ENCODE measurements at regions not wholly inside any gene's neighbourhood (a gene's known extent, or its start where the extent isn't known, plus 50 kb on each side); places are given as distances from the start of the nearest gene placed in this dataset.
A peak's percentile ranks its signal among the peaks of the same experiment; 100 is the strongest.

DNA sequence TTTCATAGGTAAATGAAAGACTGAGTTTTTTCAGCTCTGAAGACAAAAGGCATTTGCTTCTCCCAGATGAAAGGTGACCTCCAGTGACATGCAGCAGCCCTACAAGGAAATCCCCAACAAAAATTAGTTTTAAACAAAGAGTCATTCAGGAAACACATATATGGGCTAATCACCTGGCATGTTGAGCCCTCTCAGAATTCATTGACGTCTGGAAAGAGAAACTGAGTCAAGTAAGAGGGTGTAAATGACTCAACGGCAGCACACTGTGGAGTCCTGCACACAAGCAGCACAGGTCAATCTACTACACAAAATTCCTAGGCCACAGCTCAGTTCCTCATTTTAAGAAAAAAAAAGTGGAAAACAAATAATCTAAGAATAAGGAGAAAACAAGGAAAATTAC lies 592.3 kb downstream of the EPHA7 start:
- DNase-seq (ENCODE audit: low spot score), result no peak

- no peak for DNase-seq (ENCODE audit: low spot score)
Observed at GRCh38 chr6:92826633-92827032, 592.7 kb downstream of the EPHA7 start.

- no peak for DNase-seq (ENCODE audit: low spot score)
Observed at GRCh38 chr6:92822222-92822621, 597.1 kb downstream of the EPHA7 start.

DNA sequence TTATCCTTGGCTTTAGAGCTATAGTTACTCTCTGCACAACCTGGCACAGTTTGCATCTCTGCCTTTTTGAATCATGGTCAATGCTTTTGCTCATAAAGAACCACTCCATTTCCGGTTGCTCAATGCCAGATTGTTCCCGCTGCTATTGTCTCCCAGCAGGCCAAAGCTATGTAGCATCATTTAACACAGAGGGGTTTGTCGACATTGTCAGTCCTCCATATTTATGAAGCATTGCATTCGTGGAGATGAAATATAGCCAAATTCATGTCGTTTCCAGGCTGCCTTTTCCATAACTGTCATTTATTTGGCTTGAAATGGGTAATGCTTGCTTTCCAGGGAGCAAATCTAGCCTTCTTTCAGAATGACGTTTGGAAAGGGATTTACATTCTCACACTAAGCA lies 598.8 kb downstream of the EPHA7 start:
- DNase-seq (ENCODE audit: low spot score), result no peak

DNA sequence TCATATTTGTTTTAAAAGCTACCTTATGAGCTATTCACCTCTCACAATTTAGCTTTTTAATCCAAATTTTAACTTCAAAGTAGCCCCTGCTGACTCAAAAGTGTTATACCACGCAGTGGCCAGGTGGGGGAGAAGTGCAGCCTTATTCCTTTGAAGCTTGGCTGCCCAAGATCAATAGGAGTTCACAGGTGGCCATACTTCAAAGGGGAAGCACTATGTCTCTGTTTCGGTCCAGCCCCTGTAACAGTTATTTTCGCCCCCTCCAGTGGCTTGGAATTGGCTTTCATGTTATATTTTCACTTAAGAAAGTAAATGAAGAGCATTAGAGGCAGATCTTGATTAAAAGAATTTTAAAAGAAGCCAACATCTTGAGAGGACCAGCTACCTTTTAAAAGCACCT lies 608.4 kb downstream of the EPHA7 start:
- DNase-seq (ENCODE audit: low spot score), result peak; percentile 70

DNA sequence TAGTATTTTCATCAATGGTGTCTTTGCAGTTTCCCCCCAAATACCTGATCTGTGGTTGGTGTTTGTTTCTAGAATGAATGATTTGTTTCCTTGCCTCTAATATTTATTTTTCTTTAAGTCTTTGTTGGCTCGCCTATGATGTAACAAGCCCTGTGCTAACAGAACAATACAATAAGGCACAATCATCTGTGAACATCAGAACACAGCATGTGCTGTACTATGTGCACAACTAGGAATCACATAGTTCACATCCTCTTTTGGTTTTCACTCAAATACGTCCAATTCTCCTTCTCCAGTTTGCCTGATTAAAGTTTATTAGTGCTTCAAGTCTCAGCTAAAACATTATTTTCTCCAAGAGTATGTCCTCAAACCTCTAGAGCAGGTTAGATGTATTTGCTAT lies 613.1 kb downstream of the EPHA7 start:
- no peak for DNase-seq (ENCODE audit: low spot score)

- no peak for DNase-seq (ENCODE audit: low spot score)
Observed at GRCh38 chr6:92791403-92791802, 628.0 kb downstream of the EPHA7 start.

DNA sequence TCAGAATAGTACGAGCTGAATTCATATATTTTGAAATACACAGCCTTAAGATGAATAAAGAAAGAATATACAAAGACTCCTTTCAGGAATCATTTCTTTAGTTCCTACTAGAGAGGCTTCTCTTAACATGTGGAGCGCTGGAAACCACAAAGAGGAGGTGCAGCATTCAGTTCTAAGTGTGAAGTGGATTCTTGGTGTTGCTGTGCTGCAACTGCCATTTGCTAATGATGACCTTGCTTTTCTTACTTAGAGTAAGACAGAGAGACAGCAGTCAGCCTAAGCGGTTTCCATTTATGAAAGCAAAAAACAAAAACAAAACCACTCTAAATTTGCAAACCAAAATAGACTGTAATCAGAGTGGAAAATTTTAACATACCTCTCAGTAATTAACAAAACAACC lies 629.0 kb downstream of the EPHA7 start:
- DNase-seq (ENCODE audit: low spot score), result no peak

DNA sequence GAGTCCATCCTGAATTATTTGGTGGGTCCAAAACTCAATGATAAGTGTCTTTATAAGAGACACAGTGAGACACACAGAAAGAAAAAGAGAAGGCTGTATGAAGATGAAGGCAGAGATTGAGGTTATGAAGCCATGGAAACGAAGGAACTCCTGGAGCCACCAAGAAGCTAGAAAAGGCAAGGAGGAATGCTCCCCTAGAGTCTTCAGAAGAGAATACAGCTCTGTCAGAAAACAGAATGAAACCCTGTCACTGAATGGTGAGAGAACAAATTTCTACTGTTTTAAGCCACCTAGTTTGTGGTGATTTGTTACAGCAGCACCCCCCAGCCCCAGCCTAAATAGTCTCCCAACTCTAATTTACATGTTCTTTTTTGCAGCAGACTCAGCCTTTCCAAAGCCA lies 635.1 kb downstream of the EPHA7 start:
- no peak for DNase-seq (ENCODE audit: low spot score)

GRCh38 chr6:92779746-92780145 lies 639.6 kb downstream of the EPHA7 start:
- DNase-seq (ENCODE audit: low spot score), result peak; percentile 45

GRCh38 chr6:92777146-92777740 lies 642.1 kb downstream of the EPHA7 start:
- DNase-seq (ENCODE audit: low spot score), result peak; percentile 36

DNA sequence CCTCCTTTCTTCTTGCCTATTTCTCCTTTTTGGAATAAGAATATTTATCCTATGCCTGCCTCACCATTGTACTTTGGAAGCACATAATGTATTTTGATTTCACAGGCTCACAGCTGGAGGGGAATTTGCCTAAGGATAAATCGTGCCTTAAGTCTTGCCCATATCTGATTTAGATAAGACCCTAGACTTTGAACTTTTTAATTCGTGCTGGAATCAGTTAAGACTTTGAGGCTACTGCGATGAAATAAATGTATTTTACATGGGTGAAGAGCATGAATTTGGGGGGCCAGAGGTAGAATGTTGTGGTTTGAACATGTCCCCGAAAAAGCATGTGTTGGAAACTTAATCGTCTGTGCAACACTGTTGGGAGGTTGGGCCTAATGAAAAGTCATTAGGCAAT lies 648.8 kb downstream of the EPHA7 start:
- no peak for DNase-seq (ENCODE audit: low spot score)

- no peak for DNase-seq (ENCODE audit: low spot score)
Observed at GRCh38 chr6:92767101-92767500, 652.3 kb downstream of the EPHA7 start.

DNA sequence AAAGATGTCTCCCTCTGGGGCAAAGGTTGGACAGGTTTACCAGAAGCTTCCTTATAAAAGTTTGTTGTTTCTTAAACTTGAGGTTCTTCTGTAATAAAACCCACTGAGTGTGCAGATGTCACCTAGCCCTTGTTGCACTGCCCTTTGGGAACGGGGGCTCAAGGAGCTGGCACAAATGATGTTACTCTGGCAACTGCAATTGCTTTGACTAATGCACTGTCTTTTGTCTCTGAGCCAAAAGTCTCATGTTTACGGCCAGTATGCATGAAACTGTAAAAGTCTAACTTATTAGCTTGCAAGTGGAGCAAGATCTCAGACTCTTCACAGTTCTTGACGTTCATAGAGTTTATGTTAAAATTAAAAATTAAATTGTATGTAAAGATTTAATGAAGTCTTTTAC lies 655.7 kb downstream of the EPHA7 start:
- DNase-seq (ENCODE audit: low spot score), result no peak

GRCh38 chr6:92763274-92763584 lies 656.1 kb downstream of the EPHA7 start:
- no peak for DNase-seq (ENCODE audit: low spot score)

DNA sequence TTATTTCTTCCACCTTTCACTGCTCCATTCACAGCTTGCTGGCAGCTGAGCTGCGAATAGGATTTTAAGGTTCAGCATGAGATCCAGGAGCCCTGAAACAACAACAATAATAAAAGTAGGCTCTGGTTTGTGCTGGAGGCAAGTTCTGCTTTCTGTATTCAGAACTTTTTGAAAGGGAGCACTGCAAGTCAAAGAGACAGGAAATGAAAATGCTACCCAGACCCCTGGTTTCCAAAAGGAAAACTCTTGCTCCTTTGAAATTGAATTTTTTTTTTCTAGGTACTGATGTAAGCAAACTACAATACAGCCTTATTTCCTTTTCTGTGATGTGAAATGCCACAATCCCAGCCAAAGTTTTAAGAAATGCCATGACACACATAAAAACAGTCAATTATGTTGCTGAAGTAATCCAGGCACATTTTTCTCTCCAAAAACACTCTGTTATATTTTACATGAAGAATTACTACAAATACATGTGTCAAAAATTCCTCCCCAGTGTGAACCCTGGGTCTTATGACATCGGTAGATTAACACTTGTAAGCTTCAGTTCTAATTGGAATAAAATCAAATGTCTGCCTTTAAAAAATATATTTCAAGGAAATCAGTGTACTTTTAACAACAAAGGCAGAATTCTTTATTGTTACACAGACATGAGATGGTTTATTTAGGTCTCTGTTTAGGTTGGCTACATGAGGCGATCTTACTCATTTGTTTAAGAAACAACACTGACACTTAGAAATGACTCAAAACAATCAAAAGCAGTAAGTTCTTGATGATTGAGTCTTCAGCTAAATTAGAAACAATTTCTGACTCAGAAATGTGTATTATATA lies 656.7 kb downstream of the EPHA7 start:
- no peak for DNase-seq (ENCODE audit: low spot score)

DNA sequence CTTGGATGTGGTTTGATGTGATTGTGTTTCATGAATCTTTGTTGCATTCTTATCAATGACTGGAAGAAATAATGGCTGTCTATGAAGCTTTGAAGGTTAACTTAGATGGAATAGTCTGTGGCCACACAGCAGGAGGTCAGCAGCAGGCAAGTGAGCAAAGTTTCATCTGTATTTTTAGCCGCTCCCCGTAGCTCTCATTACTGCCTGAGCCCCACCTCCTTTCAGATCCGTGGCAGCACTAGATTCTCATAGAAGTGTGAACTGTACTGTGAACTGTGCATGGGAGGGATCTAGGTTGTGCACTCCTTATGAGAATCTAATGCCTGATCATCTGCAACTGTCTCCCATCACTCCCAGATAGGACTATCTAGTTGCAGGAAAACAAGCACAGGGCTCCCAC lies 660.2 kb downstream of the EPHA7 start:
- DNase-seq (ENCODE audit: low spot score), result no peak

- DNase-seq (ENCODE audit: low spot score), result no peak
Observed at GRCh38 chr6:92757925-92758324, 661.4 kb downstream of the EPHA7 start.

DNA sequence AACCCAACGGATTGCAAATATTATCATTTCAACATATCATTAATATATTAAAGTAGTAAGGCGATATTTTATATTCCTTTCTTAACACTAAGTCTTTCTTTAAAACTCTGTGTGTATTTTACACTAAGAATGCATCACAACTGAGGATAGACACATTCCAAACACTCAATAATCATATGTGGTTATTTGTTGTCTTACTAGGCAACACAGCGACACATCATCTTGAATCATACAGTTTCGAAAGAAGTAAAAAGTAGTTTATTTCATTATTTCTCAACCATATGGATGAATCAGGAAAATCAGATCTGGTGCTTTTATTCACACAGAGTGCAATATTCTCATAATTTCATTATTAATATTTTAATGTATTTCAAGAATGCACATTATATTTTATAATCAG lies 662.4 kb downstream of the EPHA7 start:
- DNase-seq (ENCODE audit: low spot score), result no peak

GRCh38 chr6:92753956-92754355 lies 665.4 kb downstream of the EPHA7 start:
- no peak for DNase-seq (ENCODE audit: low spot score)

DNA sequence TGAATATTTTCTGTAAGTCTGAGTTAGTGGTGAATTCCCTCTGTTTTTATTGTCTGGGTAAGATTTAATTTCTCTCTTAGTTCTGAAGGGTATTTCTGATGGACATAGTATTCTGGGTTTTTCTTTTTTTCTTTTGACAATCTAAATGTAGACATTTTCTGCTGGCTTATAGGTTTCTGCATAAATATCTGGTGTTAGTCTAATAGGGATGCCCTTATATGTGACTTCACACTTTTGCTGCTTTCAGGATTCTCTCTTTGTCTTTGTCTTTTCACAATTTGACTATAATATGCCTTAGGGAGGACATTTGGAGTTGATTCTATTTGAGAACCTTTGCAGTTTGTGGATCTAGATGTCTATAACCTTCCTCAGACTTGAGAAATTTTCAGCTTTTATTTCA lies 667.2 kb downstream of the EPHA7 start:
- DNase-seq (ENCODE audit: low spot score), result no peak

DNA sequence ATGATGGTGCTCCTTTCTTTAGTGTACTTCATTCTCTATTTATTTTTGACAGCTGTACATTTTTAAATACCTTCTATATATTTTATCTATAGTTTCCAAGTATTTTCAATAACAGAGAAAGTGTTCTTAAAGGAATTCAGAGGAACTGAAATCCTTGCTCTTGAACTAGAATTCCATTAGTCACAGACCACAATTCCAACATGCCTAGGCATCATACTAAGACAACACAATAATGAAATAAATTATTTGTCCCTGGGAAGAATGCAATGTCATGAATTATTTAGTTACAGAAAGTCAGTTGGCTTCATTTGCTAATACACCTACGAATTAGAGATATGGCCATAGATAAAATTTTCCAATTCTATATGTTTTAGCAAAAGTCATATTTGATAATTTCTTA lies 671.2 kb downstream of the EPHA7 start:
- no peak for DNase-seq (ENCODE audit: low spot score)

DNA sequence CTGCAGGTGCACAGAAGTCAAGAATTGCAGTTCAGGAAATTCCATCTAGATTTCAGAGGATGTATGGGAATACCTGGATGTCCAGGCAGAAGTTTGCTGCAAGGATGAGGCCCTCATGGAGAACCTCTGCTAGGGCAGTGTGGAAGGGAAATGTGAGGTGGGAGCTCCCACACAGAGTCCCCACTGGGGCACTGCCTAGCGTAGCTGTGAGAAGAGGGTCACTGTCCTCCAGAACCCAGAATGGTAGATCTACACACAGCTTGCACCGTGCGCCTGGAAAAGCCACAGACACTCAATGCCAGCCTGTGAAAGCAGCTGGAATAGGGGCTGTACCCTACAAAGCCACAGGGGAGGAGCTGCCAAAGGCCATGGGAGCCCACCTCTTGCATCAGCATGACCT lies 681.4 kb downstream of the EPHA7 start:
- no peak for DNase-seq (ENCODE audit: low spot score)

All from HT-29 (cell line).